ENCODE measurements at regions not wholly inside any gene's neighbourhood (a gene's known extent, or its start where the extent isn't known, plus 50 kb on each side); places are given as distances from the start of the nearest gene placed in this dataset.

DNA sequence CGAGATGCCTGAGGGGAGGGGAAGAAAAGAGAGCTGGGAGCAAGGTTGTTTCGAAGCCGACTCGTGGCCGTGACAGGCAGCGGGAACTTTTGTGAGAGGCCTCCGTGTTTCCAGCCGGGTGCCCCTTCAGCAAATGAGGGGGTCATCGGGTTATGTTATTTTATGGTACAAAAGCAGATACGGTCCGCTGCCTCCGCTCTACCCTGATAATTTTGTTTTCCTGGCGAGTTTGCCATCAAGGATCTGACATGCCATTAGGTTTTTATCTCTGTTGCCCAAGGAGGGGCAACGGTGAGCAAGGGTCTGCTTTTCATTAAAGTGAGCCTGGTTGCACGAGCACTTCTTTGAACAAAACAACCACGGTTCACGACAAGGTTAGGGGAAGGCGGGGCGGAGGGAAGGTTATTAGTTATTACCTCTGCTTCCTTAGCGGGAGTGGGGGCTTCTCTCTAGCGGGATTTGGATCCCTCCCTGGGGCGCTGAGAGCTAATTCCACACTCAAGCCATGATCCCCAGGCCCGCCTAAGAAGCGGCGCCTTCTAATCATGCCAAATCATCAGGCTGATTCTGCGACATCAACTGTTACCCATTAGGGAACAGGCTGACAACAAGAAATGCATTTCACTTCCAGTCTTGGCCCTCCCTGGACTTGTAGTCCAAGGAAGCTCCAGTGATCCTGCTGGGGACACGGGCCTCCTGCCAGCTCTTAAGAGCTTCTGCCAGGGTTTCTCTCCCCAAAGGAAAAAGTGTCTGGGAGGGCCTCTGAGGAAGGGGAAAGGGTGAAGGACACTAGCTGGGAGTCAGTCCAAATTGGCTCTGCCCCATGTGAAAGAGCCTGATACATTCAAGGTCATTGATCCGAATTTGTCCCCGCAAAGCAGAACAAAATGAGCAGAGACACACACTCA lies 617.7 kb downstream of the MID1IP1 start:
- Histone ChIP-seq H3K9ac (ENCODE audit: low read length) (no peak overlapping the region), H3K4me3 (ENCODE audit: low read length) (no peak overlapping the region), H3K27me3 (ENCODE audit: insufficient read depth, low read depth, low read length) (no peaks in the 10 kb centered on the region), H3K9me3 (ENCODE audit: low read length) (no peaks in the 10 kb centered on the region), H3K36me3 (ENCODE audit: insufficient read depth, low read length) (no peaks in the 10 kb centered on the region), H3F3A (ENCODE audit: insufficient read depth, low read length, poor library complexity, severe bottlenecking) (no peaks in the 10 kb centered on the region), H4K20me1 (ENCODE audit: insufficient read depth) (no peaks in the 10 kb centered on the region), H3K27ac (ENCODE audit: low read length) (no peak overlapping the region), H2AFZ (ENCODE audit: low read depth, low read length) (no peak overlapping the region), H3K79me2 (replicated peaks; ENCODE audit: insufficient read depth, low read length) (no peaks in the 10 kb centered on the region), H3K9me2 (ENCODE audit: insufficient read depth, low read length) (no peaks in the 10 kb centered on the region), H3K4me2 (ENCODE audit: low read length) (no peak overlapping the region)
- TF ChIP-seq POLR2AphosphoS5 (IDR thresholded peaks at IDR 0.05): no peak

DNA sequence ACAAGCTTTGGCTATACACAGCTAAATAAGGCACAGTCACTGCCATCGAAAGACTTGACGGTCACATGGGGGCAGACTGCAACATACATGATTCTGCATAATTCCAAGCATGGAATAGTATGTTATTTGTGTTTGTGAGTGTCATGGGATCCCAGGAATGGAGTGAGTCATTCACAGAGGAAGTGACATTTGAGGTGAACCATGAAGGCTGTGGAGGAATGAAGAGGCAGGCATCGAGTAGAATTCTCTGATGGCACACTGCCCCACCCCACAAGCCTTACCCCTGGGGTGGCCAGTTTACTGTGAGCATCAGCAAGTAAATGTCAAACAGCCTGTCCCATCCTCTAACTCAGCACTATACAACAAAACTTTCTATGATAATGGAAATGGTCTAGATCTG lies 619.7 kb downstream of the MID1IP1 start:
- Histone ChIP-seq H3K36me3 (ENCODE audit: insufficient read depth, low read length) (no peaks in the 10 kb centered on the region), H3K9ac (ENCODE audit: low read length) (no peak overlapping the region), H3F3A (ENCODE audit: insufficient read depth, low read length, poor library complexity, severe bottlenecking) (no peaks in the 10 kb centered on the region), H3K4me3 (ENCODE audit: low read length) (no peak overlapping the region), H3K79me2 (replicated peaks; ENCODE audit: insufficient read depth, low read length) (no peaks in the 10 kb centered on the region), H4K20me1 (ENCODE audit: insufficient read depth) (no peaks in the 10 kb centered on the region), H3K9me2 (ENCODE audit: insufficient read depth, low read length) (no peaks in the 10 kb centered on the region), H3K4me2 (ENCODE audit: low read length) (no peak overlapping the region), H3K27ac (ENCODE audit: low read length) (no peak overlapping the region), H3K9me3 (ENCODE audit: low read length) (no peaks in the 10 kb centered on the region), H2AFZ (ENCODE audit: low read depth, low read length) (no peak overlapping the region), H3K27me3 (ENCODE audit: insufficient read depth, low read depth, low read length) (no peaks in the 10 kb centered on the region)
- TF ChIP-seq POLR2AphosphoS5 (IDR thresholded peaks at IDR 0.05) (no peak), REST (IDR thresholded peaks at IDR 0.05; ENCODE audit: borderline replicate concordance) (no peak), SMC3 (conservative IDR thresholded peaks at IDR 0.05; ENCODE audit: poor library complexity) (no peak), EP300 (conservative IDR thresholded peaks at IDR 0.05; ENCODE audit: poor library complexity, severe bottlenecking) (no peak), EZH2 (IDR thresholded peaks at IDR 0.05; ENCODE audit: borderline replicate concordance, insufficient read depth, low read length, poor library complexity, severe bottlenecking) (no peak), MXI1 (conservative IDR thresholded peaks at IDR 0.05; ENCODE audit: poor library complexity, severe bottlenecking) (no peak)
- TF ChIP-seq, protein P1, sequence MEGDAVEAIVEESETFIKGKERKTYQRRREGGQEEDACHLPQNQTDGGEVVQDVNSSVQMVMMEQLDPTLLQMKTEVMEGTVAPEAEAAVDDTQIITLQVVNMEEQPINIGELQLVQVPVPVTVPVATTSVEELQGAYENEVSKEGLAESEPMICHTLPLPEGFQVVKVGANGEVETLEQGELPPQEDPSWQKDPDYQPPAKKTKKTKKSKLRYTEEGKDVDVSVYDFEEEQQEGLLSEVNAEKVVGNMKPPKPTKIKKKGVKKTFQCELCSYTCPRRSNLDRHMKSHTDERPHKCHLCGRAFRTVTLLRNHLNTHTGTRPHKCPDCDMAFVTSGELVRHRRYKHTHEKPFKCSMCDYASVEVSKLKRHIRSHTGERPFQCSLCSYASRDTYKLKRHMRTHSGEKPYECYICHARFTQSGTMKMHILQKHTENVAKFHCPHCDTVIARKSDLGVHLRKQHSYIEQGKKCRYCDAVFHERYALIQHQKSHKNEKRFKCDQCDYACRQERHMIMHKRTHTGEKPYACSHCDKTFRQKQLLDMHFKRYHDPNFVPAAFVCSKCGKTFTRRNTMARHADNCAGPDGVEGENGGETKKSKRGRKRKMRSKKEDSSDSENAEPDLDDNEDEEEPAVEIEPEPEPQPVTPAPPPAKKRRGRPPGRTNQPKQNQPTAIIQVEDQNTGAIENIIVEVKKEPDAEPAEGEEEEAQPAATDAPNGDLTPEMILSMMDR (IDR thresholded peaks at IDR 0.05; ENCODE audit: poor library complexity, severe bottlenecking): no peak
